ENCODE measurements at regions not wholly inside any gene's neighbourhood (a gene's known extent, or its start where the extent isn't known, plus 50 kb on each side); places are given as distances from the start of the nearest gene placed in this dataset.
"Not testable (repeated sequence)": the region's sequence is repeated elsewhere in the genome, so short reads cannot be mapped to it uniquely, and the experiment has no call there.

GRCh38 chr2:166658901-166659300, 164.9 kb upstream of the SCN7A start:
- DNase-seq (ENCODE audit: insufficient read length, low spot score) (no peak), FAIRE-seq (no peak)
- TF ChIP-seq TAF1 (IDR thresholded peaks at IDR 0.05; ENCODE audit: low read depth, low read length), result no peak
- TF ChIP-seq POLR2A (IDR thresholded peaks at IDR 0.05; ENCODE audit: low read depth, low read length), result no peak
- no peak for TF ChIP-seq POLR2AphosphoS5 (IDR thresholded peaks at IDR 0.05; ENCODE audit: low read depth, low read length)
- TF ChIP-seq SPI1 (IDR thresholded peaks at IDR 0.05; ENCODE audit: low read depth, low read length), result no peak
- TF ChIP-seq POU2F2 (IDR thresholded peaks at IDR 0.05; ENCODE audit: low read depth, low read length), result no peak
- no peak for TF ChIP-seq PAX5 (IDR thresholded peaks at IDR 0.05; ENCODE audit: insufficient read depth, low read length, severe bottlenecking)

GRCh38 chr2:166653185-166653813, 159.2 kb upstream of the SCN7A start:
- FAIRE-seq, result no peak
- no peak for DNase-seq (ENCODE audit: insufficient read length, low spot score)
- TF ChIP-seq PAX5 (IDR thresholded peaks at IDR 0.05; ENCODE audit: insufficient read depth, low read length, severe bottlenecking) (no peak), POLR2AphosphoS5 (IDR thresholded peaks at IDR 0.05; ENCODE audit: low read depth, low read length) (no peak), POU2F2 (IDR thresholded peaks at IDR 0.05; ENCODE audit: low read depth, low read length) (no peak), TAF1 (IDR thresholded peaks at IDR 0.05; ENCODE audit: low read depth, low read length) (no peak), POLR2A (IDR thresholded peaks at IDR 0.05; ENCODE audit: low read depth, low read length) (no peak), SPI1 (IDR thresholded peaks at IDR 0.05; ENCODE audit: low read depth, low read length) (no peak)

GRCh38 chr2:166651991-166652390, 157.9 kb upstream of the SCN7A start:
- FAIRE-seq (no peak), DNase-seq (ENCODE audit: insufficient read length, low spot score) (no peak)
- TF ChIP-seq POU2F2 (IDR thresholded peaks at IDR 0.05; ENCODE audit: low read depth, low read length) (no peak), POLR2AphosphoS5 (IDR thresholded peaks at IDR 0.05; ENCODE audit: low read depth, low read length) (no peak)

- FAIRE-seq (no peak), DNase-seq (ENCODE audit: insufficient read length, low spot score) (no peak)
- no peak for TF ChIP-seq TAF1 (IDR thresholded peaks at IDR 0.05; ENCODE audit: low read depth, low read length)
- TF ChIP-seq POLR2AphosphoS5 (IDR thresholded peaks at IDR 0.05; ENCODE audit: low read depth, low read length), result no peak
- TF ChIP-seq PAX5 (IDR thresholded peaks at IDR 0.05; ENCODE audit: insufficient read depth, low read length, severe bottlenecking), result no peak
- TF ChIP-seq POU2F2 (IDR thresholded peaks at IDR 0.05; ENCODE audit: low read depth, low read length), result no peak
- no peak for TF ChIP-seq POLR2A (IDR thresholded peaks at IDR 0.05; ENCODE audit: low read depth, low read length)
- TF ChIP-seq SPI1 (IDR thresholded peaks at IDR 0.05; ENCODE audit: low read depth, low read length), result no peak
These were observed 157.1 kb upstream of the SCN7A start for GRCh38 chr2:166651080-166651675.

GRCh38 chr2:166647935-166648334, 153.9 kb upstream of the SCN7A start:
- DNase-seq (ENCODE audit: insufficient read length, low spot score) (no peak), FAIRE-seq (no peak)
- TF ChIP-seq SPI1 (IDR thresholded peaks at IDR 0.05; ENCODE audit: low read depth, low read length) (no peak), TAF1 (IDR thresholded peaks at IDR 0.05; ENCODE audit: low read depth, low read length) (no peak), POU2F2 (IDR thresholded peaks at IDR 0.05; ENCODE audit: low read depth, low read length) (no peak), POLR2A (IDR thresholded peaks at IDR 0.05; ENCODE audit: low read depth, low read length) (no peak), PAX5 (IDR thresholded peaks at IDR 0.05; ENCODE audit: insufficient read depth, low read length, severe bottlenecking) (no peak), POLR2AphosphoS5 (IDR thresholded peaks at IDR 0.05; ENCODE audit: low read depth, low read length) (no peak)

DNA sequence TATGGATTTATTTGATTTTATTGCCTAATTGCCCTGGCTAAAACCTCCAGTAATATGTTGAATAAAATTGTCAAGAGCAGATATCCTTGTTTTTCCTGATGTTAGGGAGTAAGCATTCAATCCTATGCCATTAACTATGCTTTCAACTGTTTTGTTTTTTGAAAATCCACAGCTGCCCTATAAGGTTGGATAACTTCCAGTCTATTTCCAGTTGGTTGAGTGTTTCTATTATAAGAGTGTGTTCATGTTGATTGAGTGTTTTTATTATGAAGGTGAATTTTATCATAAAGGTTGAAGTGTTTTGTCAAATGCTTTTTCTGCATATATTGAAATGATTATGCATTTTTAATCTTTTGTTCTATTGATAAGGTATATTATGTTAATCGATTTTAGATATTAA, 149.9 kb upstream of the SCN7A start:
- FAIRE-seq, result no peak
- TF ChIP-seq SPI1 (IDR thresholded peaks at IDR 0.05; ENCODE audit: low read depth, low read length), result no peak
- no peak for TF ChIP-seq TAF1 (IDR thresholded peaks at IDR 0.05; ENCODE audit: low read depth, low read length)
- no peak for TF ChIP-seq POLR2AphosphoS5 (IDR thresholded peaks at IDR 0.05; ENCODE audit: low read depth, low read length)
- TF ChIP-seq POU2F2 (IDR thresholded peaks at IDR 0.05; ENCODE audit: low read depth, low read length), result no peak
- no peak for DNase-seq (ENCODE audit: insufficient read length, low spot score)

DNA sequence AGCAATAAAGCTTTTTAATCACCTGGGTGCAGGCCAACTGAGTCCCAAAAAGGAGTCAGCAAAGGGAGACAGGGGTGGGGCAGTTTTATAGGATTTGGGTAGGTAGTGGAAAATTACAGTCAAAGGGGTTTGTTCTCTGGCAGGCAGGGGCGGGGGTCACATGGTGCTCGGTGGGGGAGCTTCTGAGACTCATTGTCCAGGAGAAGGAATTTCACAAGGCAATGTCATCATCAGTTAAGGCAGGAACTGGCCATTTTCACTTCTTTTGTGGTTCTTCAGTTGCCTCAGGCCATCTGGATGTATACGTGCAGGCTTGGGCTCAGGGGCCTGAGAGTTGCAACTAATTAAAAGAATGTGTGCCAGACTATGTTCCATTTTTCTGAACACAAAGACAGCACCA, 147.5 kb upstream of the SCN7A start:
- not testable (repeated sequence) for FAIRE-seq; DNase-seq (ENCODE audit: insufficient read length, low spot score)

GRCh38 chr2:166637051-166637450, 143.0 kb upstream of the SCN7A start:
- FAIRE-seq, result no peak
- no peak for DNase-seq (ENCODE audit: insufficient read length, low spot score)
- no peak for TF ChIP-seq POU2F2 (IDR thresholded peaks at IDR 0.05; ENCODE audit: low read depth, low read length)
- no peak for TF ChIP-seq PAX5 (IDR thresholded peaks at IDR 0.05; ENCODE audit: insufficient read depth, low read length, severe bottlenecking)
- TF ChIP-seq POLR2AphosphoS5 (IDR thresholded peaks at IDR 0.05; ENCODE audit: low read depth, low read length), result no peak
- no peak for TF ChIP-seq TAF1 (IDR thresholded peaks at IDR 0.05; ENCODE audit: low read depth, low read length)
- TF ChIP-seq SPI1 (IDR thresholded peaks at IDR 0.05; ENCODE audit: low read depth, low read length), result no peak
- TF ChIP-seq POLR2A (IDR thresholded peaks at IDR 0.05; ENCODE audit: low read depth, low read length), result no peak

DNA sequence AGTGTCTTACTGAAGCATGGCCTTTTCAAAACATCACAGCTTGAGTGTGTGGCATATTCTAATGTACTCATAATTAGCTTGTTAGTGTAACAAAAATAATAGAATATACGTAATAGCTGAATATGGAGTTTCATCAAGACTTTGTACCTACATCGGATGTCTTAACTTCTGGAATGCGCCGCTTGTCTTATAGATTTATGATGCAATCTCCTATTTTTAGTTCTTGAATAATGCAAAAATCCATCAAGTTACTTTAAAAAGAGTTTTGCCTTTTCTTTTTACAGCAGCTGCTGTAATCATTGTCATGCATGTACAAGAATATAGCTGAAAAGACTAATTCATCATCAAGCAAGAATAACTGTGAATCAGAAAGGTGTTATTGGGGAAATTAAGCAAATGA, 140.7 kb upstream of the SCN7A start:
- TF ChIP-seq PAX5 (IDR thresholded peaks at IDR 0.05; ENCODE audit: insufficient read depth, low read length, severe bottlenecking) (no peak), POU2F2 (IDR thresholded peaks at IDR 0.05; ENCODE audit: low read depth, low read length) (no peak), TAF1 (IDR thresholded peaks at IDR 0.05; ENCODE audit: low read depth, low read length) (no peak), POLR2AphosphoS5 (IDR thresholded peaks at IDR 0.05; ENCODE audit: low read depth, low read length) (no peak), POLR2A (IDR thresholded peaks at IDR 0.05; ENCODE audit: low read depth, low read length) (no peak), SPI1 (IDR thresholded peaks at IDR 0.05; ENCODE audit: low read depth, low read length) (no peak)
- no peak for DNase-seq (ENCODE audit: insufficient read length, low spot score)

DNA sequence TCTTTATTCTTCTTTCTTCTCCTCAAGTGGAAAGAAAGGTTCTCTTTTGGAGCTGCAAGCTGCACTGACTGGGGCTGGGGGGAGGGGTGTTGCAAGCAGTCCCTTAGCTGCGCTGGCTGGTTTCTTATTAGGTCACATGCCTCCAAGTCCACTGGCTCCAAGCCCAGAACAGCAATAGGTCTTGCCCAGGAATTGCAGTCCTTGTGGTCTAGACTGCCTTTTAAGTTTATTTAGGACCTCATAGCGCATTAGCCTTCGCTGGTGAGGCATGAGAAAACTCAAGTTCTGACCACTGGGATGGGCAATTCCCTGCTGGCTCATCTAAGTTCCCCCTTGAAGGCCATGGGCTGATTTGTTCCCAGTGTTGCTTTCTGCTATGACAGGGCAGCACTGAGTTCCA, 138.6 kb upstream of the SCN7A start:
- TF ChIP-seq SPI1 (IDR thresholded peaks at IDR 0.05; ENCODE audit: low read depth, low read length) (no peak), POLR2AphosphoS5 (IDR thresholded peaks at IDR 0.05; ENCODE audit: low read depth, low read length) (no peak)
- FAIRE-seq, result no peak
- DNase-seq (ENCODE audit: insufficient read length, low spot score), result no peak

More for the DNA sequence above, 140.7 kb upstream of the SCN7A start:
- no peak for FAIRE-seq

All from GM12891 (cell line).